ENCODE measurements at regions not wholly inside any gene's neighbourhood (a gene's known extent, or its start where the extent isn't known, plus 50 kb on each side); places are given as distances from the start of the nearest gene placed in this dataset.

DNA sequence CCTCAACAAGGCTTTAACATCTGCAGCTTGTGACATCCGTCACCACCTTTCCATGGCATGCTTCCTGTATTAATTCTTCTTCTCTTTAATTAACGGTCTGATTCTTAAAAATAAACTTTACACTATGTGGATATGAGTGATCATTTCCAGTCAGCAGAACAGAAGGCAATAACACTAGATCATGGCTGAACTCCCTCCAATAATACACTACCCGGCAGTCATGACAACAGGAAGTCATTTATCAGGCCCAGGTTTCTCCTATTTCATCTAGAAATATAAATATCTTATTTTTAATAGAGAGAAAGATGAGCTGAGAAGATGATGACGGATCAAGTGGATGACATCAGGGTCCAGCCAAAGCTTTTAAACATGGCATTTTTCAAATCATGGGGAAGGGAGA, 792.2 kb downstream of the SLC4A3 start:
- H2BK120ac ChIP-seq (ENCODE audit: low read depth, low read length, poor library complexity, severe bottlenecking), result no peak overlapping the region
- H4K20me1 ChIP-seq (ENCODE audit: control insufficient read depth, insufficient read depth, insufficient read length), result no peaks in the 10 kb centered on the region
- H3K4me1 ChIP-seq (ENCODE audit: insufficient read depth, low read length), result no peaks in the 10 kb centered on the region; the same call in 1 of the 2 replicates
- no peaks in the 10 kb centered on the region for H3K9me3 ChIP-seq (ENCODE audit: control insufficient read depth, low read depth, low read length)
- Mint-ChIP-seq H3K27me3 (ENCODE audit: low read depth) (no peaks in the 10 kb centered on the region; the same call in 1 of the 2 replicates), H3K36me3 (ENCODE audit: insufficient read depth in 1 of 3, low read depth in 3 of 3) (peaks cover 0 to 9% (median 7%) of the 10 kb centered on the region in 3 experiments; a peak in 4 of 7 replicates), H3K4me1 (peaks cover 25 to 28% of the 10 kb centered on the region in 2 experiments), H3K4me3 (no peak overlapping the region), H3K9me3 (peaks cover 7 to 10% of the 10 kb centered on the region in 2 experiments; a peak in 4 of 5 replicates), H3K27ac (no peak overlapping the region)
- H3K56ac ChIP-seq (ENCODE audit: insufficient read length, low read depth, low read length), result no peak overlapping the region
- H2BK5ac ChIP-seq (ENCODE audit: insufficient read length, low read length), result no peak overlapping the region
- no peaks in the 10 kb centered on the region for H3K27me3 ChIP-seq (ENCODE audit: insufficient read depth, low read length)
- H3K23ac ChIP-seq (ENCODE audit: insufficient read length, low read depth, low read length), result no peak overlapping the region
- no peak overlapping the region for H4K8ac ChIP-seq (replicated peaks; ENCODE audit: insufficient read length, low read depth, low read length)
- no peak overlapping the region for H3K9ac ChIP-seq (ENCODE audit: extremely low read depth, insufficient read length, low read length)
- no peak overlapping the region for H2AK5ac ChIP-seq (ENCODE audit: insufficient read length, low read length)
- no peaks in the 10 kb centered on the region for H3K23me2 ChIP-seq (ENCODE audit: insufficient read length, low read depth, low read length, poor library complexity, severe bottlenecking)
- no peak overlapping the region for H3K14ac ChIP-seq (ENCODE audit: insufficient read depth, low read length)
- no peak overlapping the region for H4K5ac ChIP-seq (ENCODE audit: insufficient read length, low read depth, low read length)
- TF ChIP-seq, protein P1, sequence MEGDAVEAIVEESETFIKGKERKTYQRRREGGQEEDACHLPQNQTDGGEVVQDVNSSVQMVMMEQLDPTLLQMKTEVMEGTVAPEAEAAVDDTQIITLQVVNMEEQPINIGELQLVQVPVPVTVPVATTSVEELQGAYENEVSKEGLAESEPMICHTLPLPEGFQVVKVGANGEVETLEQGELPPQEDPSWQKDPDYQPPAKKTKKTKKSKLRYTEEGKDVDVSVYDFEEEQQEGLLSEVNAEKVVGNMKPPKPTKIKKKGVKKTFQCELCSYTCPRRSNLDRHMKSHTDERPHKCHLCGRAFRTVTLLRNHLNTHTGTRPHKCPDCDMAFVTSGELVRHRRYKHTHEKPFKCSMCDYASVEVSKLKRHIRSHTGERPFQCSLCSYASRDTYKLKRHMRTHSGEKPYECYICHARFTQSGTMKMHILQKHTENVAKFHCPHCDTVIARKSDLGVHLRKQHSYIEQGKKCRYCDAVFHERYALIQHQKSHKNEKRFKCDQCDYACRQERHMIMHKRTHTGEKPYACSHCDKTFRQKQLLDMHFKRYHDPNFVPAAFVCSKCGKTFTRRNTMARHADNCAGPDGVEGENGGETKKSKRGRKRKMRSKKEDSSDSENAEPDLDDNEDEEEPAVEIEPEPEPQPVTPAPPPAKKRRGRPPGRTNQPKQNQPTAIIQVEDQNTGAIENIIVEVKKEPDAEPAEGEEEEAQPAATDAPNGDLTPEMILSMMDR (conservative IDR thresholded peaks at IDR 0.05), result no peak
- no peak overlapping the region for H3K27ac ChIP-seq (ENCODE audit: insufficient read length, low read depth, low read length)
- no peak for DNase-seq
- H3K4ac ChIP-seq (ENCODE audit: low read depth, low read length), result no peak overlapping the region
- no peaks in the 10 kb centered on the region for H3K79me2 ChIP-seq (ENCODE audit: insufficient read depth, low read length)
- H4K91ac ChIP-seq (ENCODE audit: insufficient read length, low read depth, low read length), result no peak overlapping the region
- no peak overlapping the region for H2AFZ ChIP-seq (ENCODE audit: low read length)
- H2BK12ac ChIP-seq (ENCODE audit: insufficient read length, low read depth, low read length), result no peak overlapping the region
- no peak overlapping the region for H2BK20ac ChIP-seq (ENCODE audit: low read depth, low read length, poor library complexity, severe bottlenecking)
- no peaks in the 10 kb centered on the region for H3K79me1 ChIP-seq (ENCODE audit: insufficient read depth, low read depth, low read length, poor library complexity, severe bottlenecking)
- H3K4me2 ChIP-seq (ENCODE audit: insufficient read depth, insufficient read length, low read length), result no peak overlapping the region
- H3K18ac ChIP-seq (ENCODE audit: insufficient read length, low read depth, low read length), result no peak overlapping the region
- no CpG with 5 or more reads among the region's 4 CpGs for WGBS (ENCODE audit: extremely low coverage, insufficient read length, low lambda C conversion rate)
- H2BK15ac ChIP-seq (ENCODE audit: low read depth, low read length), result no peak overlapping the region
- H3T11ph ChIP-seq (ENCODE audit: low read length), result no peak overlapping the region
